Glutamatergic neuron (in vitro differentiated cells): ENCODE measurements at regions not wholly inside any gene's neighbourhood (a gene's known extent, or its start where the extent isn't known, plus 50 kb on each side); places are given as distances from the start of the nearest gene placed in this dataset.
A peak's percentile ranks its signal among the peaks of the same experiment; 100 is the strongest.

Source experiments
- DNase-seq: peaks from one replicate; pipeline ENCODE4 v3.0.0; 2022
- H3K27ac Mint-ChIP-seq: one replicate; pipeline ENCODE4 v1.8.0; 2020; ENCODE audit warnings: mild to moderate bottlenecking, mixed read lengths, inconsistent platforms; ENCODE audit not compliant: unreplicated experiment
- H3K27me3 Mint-ChIP-seq: one replicate; pipeline ENCODE4 v1.8.0; 2020; ENCODE audit warnings: mild to moderate bottlenecking, moderate library complexity, mixed read lengths, inconsistent platforms; ENCODE audit not compliant: unreplicated experiment
- H3K36me3 Mint-ChIP-seq: one replicate; pipeline ENCODE4 v1.8.0; 2020; ENCODE audit warnings: mild to moderate bottlenecking, mixed read lengths, inconsistent platforms; ENCODE audit not compliant: unreplicated experiment
- H3K4me1 Mint-ChIP-seq: one replicate; pipeline ENCODE4 v1.8.0; 2020; ENCODE audit warnings: mild to moderate bottlenecking, low read depth, mixed read lengths, inconsistent platforms; ENCODE audit not compliant: unreplicated experiment
- H3K4me3 Mint-ChIP-seq: one replicate; pipeline ENCODE4 v1.8.0; 2020; ENCODE audit warnings: mild to moderate bottlenecking, mixed read lengths, inconsistent platforms; ENCODE audit not compliant: unreplicated experiment
- H3K9me3 Mint-ChIP-seq: one replicate; pipeline ENCODE4 v1.8.0; 2020; ENCODE audit warnings: mild to moderate bottlenecking, moderate library complexity, mixed read lengths, inconsistent platforms; ENCODE audit not compliant: unreplicated experiment
- CTCF ChIP-seq: fragments of 200-600 bp; sonication (generic); IDR thresholded peaks from one replicate; pipeline ENCODE4 v1.5.0; 2021; ENCODE audit not compliant: partially characterized antibody, unreplicated experiment

- no peak for DNase-seq
- H3K27me3 Mint-ChIP-seq, result no peaks in the 10 kb centered on the region
- peak; percentile 62 for TF ChIP-seq CTCF
- no peaks in the 10 kb centered on the region for H3K4me1 Mint-ChIP-seq
- H3K4me3 Mint-ChIP-seq, result no peak overlapping the region
- H3K9me3 Mint-ChIP-seq, result no peaks in the 10 kb centered on the region
- H3K36me3 Mint-ChIP-seq, result no peaks in the 10 kb centered on the region
- no peak overlapping the region for H3K27ac Mint-ChIP-seq
These were observed 516.4 kb upstream of the PCDH11Y start for GRCh38 chrY:4483693-4484092.
